Mucosa of stomach (tissue), 1 donor: ENCODE measurements at regions not wholly inside any gene's neighbourhood (a gene's known extent, or its start where the extent isn't known, plus 50 kb on each side); places are given as distances from the start of the nearest gene placed in this dataset.
"Not testable (repeated sequence)": the region's sequence is repeated elsewhere in the genome, so short reads cannot be mapped to it uniquely, and the experiment has no call there.

Experiments used
- H3K27me3 ChIP-seq: one replicate; pipeline ENCODE4 v1.7.0; 2013; ENCODE audit warnings: mild to moderate bottlenecking, low read length; ENCODE audit not compliant: control insufficient read depth, insufficient read depth
- H3K36me3 ChIP-seq: one replicate; pipeline ENCODE4 v1.7.0; 2013; ENCODE audit warnings: low read length; ENCODE audit not compliant: control insufficient read depth, insufficient read depth
- H3K4me1 ChIP-seq: one replicate; pipeline ENCODE4 v1.7.0; 2013; ENCODE audit warnings: mild to moderate bottlenecking, low read length; ENCODE audit not compliant: control insufficient read depth, insufficient read depth
- H3K4me3 ChIP-seq: one replicate; pipeline ENCODE4 v1.7.0; 2013; ENCODE audit warnings: low read length
- H3K9ac ChIP-seq: one replicate; pipeline ENCODE4 v1.7.0; 2013; ENCODE audit warnings: mild to moderate bottlenecking, low read length, moderate library complexity
- H3K9me3 ChIP-seq: one replicate; pipeline ENCODE4 v1.7.0; 2013; ENCODE audit warnings: mild to moderate bottlenecking, low read length, moderate library complexity; ENCODE audit not compliant: control insufficient read depth
- donor health status: Pancreatic carcinoma.

DNA sequence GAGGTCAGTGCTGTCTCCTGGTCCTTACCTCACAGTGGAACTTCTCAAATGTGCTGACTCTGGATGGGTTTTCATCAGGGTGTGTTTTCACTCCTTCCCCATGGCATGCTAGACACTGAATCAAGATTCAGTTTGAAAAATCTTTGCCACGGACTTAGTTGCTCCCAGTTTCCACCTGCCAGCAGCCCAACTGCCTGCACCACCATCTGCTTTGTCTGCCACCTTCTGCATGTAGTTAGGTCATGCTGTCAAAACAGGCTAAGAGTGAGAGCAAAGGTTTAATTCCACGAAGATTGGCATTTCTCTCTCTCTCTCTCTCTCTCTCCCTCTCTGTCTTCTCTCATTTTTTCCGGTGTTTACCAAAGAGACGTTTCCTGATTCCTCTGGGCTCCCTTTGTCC, 258.0 kb upstream of the EDNRA start:
- Histone ChIP-seq H3K9ac (no peak overlapping the region), H3K4me3 (no peak overlapping the region), H3K27me3 (no peaks in the 10 kb centered on the region), H3K36me3 (no peaks in the 10 kb centered on the region), H3K4me1 (no peaks in the 10 kb centered on the region), H3K9me3 (no peaks in the 10 kb centered on the region)

DNA sequence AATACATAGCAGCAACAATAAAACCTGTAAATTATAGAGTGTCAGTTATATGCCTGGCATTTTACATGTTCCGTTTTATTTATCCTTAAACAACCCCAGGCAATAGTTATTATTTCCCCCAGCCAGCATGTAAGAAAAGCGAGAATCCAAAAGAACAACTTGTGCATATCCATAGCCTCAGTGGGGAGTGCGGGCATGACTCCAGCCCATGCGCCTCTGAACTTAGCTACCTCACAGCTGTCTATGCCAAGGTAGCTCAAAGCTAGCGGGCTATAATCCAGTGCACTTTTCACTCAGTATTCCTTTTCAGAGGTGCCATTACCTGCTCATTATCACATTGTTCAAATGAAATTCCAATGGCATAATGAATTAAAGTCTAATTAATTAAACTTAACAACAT, 257.3 kb upstream of the EDNRA start:
- Histone ChIP-seq H3K9me3 (no peaks in the 10 kb centered on the region), H3K36me3 (no peaks in the 10 kb centered on the region), H3K4me3 (no peak overlapping the region), H3K4me1 (no peaks in the 10 kb centered on the region), H3K27me3 (no peaks in the 10 kb centered on the region), H3K9ac (no peak overlapping the region)

DNA sequence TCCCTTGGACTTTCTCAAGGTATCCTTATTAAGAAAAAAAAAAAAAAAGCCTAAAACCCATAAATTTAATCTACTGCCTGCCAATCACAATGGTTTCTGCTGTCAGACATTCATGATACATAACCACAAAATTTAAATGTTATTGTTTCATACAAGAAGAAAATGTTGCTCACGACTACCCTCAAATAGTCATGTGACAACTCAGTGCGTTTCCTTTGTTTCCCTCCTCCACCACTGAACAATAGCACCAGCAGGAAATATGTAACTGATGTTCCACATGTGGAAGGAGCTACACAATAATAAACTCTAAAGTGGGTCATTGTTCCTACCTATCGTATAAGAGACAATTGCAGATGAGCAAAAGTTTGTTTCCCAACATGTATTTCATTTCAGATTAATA, 244.1 kb upstream of the EDNRA start:
- Histone ChIP-seq H3K9me3 (no peaks in the 10 kb centered on the region), H3K9ac (no peak overlapping the region), H3K4me3 (no peak overlapping the region), H3K27me3 (no peaks in the 10 kb centered on the region), H3K4me1 (no peaks in the 10 kb centered on the region), H3K36me3 (no peaks in the 10 kb centered on the region)

DNA sequence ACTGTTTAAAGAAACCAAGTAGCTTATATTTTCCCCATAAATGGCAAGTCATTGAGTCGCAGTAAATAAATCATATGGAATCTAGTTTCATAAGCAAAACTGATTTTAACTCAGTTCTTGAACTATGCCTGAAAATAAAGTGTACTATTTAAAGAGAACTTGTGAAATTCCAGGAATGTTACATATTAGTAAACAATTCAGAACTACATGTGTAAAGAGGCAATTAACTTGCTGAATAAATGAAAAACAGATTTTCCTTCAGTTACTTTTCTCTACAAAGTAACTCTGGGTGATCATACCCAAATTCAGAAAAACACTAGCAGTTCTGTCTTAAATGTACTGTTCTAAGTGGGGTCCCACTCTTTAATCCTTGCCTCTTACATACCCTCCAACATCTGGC, 236.1 kb upstream of the EDNRA start:
- Histone ChIP-seq H3K9ac (no peak overlapping the region), H3K9me3 (no peaks in the 10 kb centered on the region), H3K27me3 (no peaks in the 10 kb centered on the region), H3K36me3 (no peaks in the 10 kb centered on the region), H3K4me1 (no peaks in the 10 kb centered on the region), H3K4me3 (no peak overlapping the region)

DNA sequence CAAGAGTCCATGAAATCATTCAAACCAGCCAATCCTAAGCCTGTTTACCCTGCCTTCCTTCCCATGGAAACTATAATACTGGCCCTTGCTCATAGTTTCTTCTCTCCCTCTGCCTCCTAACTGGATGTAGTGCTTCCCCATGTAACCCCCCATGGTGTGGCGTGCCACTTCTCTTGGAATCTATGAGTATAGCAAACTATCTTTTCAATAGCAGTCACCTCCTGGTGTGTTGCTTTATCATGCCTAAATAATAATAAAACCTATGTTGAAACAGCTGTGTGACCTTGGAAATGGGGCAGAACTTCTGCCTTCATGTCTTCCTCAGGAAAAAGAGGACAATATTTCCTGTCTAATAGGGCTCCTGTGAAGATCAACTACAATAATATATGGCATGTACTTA, 234.8 kb upstream of the EDNRA start:
- no peaks in the 10 kb centered on the region for H3K9me3 ChIP-seq
- no peak overlapping the region for H3K9ac ChIP-seq
- no peaks in the 10 kb centered on the region for H3K4me1 ChIP-seq
- H3K4me3 ChIP-seq = no peak overlapping the region
- no peaks in the 10 kb centered on the region for H3K27me3 ChIP-seq
- no peaks in the 10 kb centered on the region for H3K36me3 ChIP-seq

DNA sequence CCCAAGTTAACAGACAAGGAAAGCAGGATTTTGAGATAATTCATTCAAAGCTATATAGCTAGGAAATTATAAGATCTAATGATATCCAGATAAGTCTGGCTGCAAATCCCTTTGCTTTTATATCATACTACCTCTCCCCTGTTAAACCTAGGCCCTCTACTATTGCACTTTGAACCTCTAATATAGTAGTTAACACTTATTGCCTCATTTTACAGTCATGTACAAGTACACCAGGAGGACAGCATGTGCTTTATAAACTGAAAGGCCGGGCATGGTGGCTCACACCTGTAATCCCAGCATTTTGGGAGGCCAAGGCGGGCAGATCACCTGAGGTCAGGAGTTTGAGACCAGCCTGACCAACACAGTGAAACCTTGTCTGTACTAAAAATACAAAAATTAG, 234.4 kb upstream of the EDNRA start:
- H3K4me3 ChIP-seq, H3K9me3 ChIP-seq, H3K9ac ChIP-seq, H3K36me3 ChIP-seq, H3K27me3 ChIP-seq, H3K4me1 ChIP-seq: not testable (repeated sequence)

DNA sequence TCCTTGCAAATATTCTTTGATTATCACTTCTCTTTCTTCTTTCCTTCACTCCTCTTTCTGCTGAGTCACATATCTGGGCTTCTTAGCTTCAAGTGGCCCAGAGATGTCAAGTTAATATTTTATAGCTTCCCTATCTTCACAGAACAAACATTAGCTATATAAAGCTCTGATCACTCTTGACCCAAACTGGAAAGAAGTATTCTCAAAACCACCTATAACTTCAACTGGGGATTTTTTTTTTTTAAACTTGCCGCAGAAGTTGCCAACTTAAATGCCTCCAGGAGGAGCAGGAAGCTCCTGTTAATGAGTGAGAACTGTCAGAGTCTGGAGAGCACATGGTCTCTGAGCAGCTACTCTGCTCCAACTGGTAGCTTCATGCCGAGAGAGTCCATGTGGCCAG, 233.3 kb upstream of the EDNRA start:
- H3K4me3 ChIP-seq = no peak overlapping the region
- no peak overlapping the region for H3K9ac ChIP-seq
- no peaks in the 10 kb centered on the region for H3K4me1 ChIP-seq
- no peaks in the 10 kb centered on the region for H3K27me3 ChIP-seq
- no peaks in the 10 kb centered on the region for H3K9me3 ChIP-seq
- no peaks in the 10 kb centered on the region for H3K36me3 ChIP-seq

DNA sequence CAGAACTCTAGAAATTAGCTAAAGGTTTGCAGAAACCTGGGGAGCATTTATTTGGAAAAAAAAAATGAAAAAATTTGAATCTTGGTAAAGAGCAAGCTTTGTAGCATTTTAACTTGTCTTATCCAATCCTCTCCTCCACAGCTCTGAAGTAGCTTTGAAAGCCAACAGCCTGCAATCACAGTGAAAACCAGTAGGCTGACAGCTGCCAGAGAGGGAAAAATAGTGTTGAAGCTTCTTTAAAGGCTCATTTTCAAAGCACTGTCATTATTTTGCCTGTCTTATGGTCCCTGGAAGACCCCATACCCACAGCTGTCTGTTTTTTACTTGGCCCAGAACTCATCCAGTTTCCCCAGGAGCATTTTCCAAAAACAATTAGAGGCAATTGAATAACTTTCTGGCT, 230.8 kb upstream of the EDNRA start:
- H3K36me3 ChIP-seq = no peaks in the 10 kb centered on the region
- no peaks in the 10 kb centered on the region for H3K27me3 ChIP-seq
- H3K9me3 ChIP-seq = no peaks in the 10 kb centered on the region
- no peak overlapping the region for H3K4me3 ChIP-seq
- no peaks in the 10 kb centered on the region for H3K4me1 ChIP-seq
- no peak overlapping the region for H3K9ac ChIP-seq

DNA sequence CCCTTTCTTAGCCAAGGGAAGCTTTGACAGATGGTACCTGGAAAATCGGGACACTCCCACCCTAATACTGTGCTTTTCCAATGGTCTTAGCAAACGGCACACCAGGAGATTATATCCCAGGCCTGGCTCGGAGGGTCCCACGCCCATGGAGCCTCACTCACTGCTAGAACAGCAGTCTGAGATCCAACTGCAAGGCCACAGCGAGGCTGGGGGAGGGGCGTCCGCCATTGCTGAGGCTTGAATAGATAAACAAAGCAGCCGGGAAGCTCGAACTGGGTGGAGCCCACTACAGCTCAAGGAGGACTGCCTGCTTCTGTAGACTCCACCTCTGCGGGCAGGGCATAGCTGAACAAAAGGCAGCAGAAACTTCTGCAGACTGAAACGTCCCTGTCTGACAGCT, 225.6 kb upstream of the EDNRA start:
- H3K36me3 ChIP-seq, H3K4me3 ChIP-seq, H3K27me3 ChIP-seq, H3K4me1 ChIP-seq, H3K9ac ChIP-seq, H3K9me3 ChIP-seq: not testable (repeated sequence)

DNA sequence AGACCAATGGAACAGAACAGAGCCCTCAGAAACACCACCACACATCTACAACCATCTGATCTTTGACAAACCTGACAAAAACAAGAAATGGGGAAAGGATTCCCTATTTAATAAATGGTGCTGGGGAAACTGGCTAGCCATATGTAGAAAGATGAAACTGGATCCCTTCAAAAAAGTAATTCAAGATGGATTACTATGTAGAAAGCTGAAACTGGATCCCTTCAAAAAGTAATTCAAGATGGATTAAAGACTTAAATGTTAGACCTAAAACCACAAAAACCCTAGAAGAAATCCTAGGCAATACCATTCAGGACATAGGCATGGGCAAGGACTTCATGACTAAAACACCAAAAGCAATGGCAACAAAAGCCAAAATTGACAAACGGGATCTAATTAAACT, 221.6 kb upstream of the EDNRA start:
- H3K4me3 ChIP-seq, H3K36me3 ChIP-seq, H3K9ac ChIP-seq, H3K4me1 ChIP-seq, H3K9me3 ChIP-seq, H3K27me3 ChIP-seq: not testable (repeated sequence)

DNA sequence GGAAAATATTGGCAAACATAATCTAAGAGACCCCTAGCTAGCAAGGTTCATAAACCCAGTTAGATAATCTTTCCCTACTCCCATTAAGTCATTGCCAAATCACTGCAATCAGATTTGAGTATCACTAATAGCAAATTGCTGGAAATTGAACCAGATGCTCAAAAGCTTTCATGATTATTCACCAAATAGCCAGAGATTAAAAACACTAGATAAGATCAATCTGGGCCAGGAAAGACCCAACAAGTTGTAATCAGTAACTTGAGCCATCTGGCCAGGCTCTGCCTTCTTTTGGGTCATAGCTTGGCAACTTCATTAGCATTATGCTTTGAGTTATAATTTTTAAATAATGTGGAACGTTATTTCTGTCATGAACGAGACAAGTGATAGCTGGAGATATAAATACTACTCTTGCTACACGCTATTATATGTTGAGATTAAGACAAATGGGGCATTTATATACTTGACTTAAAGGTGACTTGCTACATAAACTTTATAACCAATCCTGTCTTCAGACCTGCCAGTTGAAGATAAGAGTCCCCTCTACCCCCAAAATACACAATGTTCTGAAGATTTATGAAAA, 196.6 kb upstream of the EDNRA start:
- Histone ChIP-seq H3K4me3 (no peak overlapping the region), H3K27me3 (no peaks in the 10 kb centered on the region), H3K4me1 (no peaks in the 10 kb centered on the region), H3K9ac (no peak overlapping the region), H3K36me3 (no peaks in the 10 kb centered on the region), H3K9me3 (no peaks in the 10 kb centered on the region)

DNA sequence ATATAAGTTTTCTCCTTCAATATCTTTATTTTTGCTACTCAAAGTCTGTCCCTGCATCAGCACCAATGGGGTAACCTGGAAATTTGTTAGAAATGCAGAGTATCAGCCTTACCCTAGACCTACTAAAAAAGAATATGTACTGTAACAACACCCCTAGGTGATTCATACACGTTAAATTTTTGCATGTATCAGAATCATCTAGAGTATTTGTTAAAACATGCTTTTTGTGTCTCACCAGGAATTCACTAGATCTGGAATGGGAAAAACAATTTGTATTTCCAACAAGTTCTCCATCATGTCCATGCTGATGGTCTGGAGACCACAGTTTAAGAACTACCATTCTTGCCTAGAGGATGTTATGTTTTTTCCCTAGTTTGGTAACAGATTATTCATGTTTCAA, 196.0 kb upstream of the EDNRA start:
- Histone ChIP-seq H3K9me3 (no peaks in the 10 kb centered on the region), H3K4me3 (no peak overlapping the region), H3K4me1 (no peaks in the 10 kb centered on the region), H3K27me3 (no peaks in the 10 kb centered on the region), H3K36me3 (no peaks in the 10 kb centered on the region), H3K9ac (no peak overlapping the region)

DNA sequence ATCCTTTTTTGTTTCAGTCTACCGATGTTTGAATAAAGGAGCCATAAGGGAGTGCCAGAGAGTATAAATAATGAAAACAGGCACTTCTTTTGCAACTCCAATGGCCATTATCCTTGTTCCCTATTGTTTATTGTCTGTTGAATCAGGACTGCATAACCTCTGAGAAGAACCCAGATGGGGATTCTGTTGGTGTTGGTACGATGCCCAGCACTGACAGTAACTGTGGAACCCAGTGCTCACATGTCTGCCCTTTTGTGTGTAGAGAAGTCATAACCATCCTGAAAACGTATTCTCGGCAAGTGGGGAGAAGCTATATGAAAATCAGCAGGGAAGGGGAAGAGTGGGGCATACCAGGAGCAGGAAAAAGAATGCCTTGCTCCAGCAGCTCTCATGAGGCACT, 195.1 kb upstream of the EDNRA start:
- Histone ChIP-seq H3K9me3 (no peaks in the 10 kb centered on the region), H3K36me3 (no peaks in the 10 kb centered on the region), H3K27me3 (no peaks in the 10 kb centered on the region), H3K9ac (no peak overlapping the region), H3K4me3 (no peak overlapping the region), H3K4me1 (no peaks in the 10 kb centered on the region)
